Uterus (tissue), 2 donors: ENCODE measurements at regions not wholly inside any gene's neighbourhood (a gene's known extent, or its start where the extent isn't known, plus 50 kb on each side); places are given as distances from the start of the nearest gene placed in this dataset.

Experiments used
- POLR2A ChIP-seq, 2 donors: fragments of 450-650 bp; IDR thresholded peaks; one replicate each; pipeline ENCODE4 v1.6.1; 2016; ENCODE audit warnings: antibody characterized with exemption in 2 of 2, mild to moderate bottlenecking in 1 of 2, moderate library complexity in 1 of 2
- TF ChIP-seq, protein P1 (sequence below), 4 experiments: fragments of 200-600 bp in 2 of 4; fragments of 450-650 bp in 2 of 4; sonication (generic) in 2 of 4; IDR thresholded peaks; one replicate each; pipeline ENCODE4 v1.5.1; 2016 to 2019; ENCODE audit warnings: antibody characterized with exemption in 4 of 4, mild to moderate bottlenecking in 2 of 4, moderate library complexity in 1 of 4

DNA sequence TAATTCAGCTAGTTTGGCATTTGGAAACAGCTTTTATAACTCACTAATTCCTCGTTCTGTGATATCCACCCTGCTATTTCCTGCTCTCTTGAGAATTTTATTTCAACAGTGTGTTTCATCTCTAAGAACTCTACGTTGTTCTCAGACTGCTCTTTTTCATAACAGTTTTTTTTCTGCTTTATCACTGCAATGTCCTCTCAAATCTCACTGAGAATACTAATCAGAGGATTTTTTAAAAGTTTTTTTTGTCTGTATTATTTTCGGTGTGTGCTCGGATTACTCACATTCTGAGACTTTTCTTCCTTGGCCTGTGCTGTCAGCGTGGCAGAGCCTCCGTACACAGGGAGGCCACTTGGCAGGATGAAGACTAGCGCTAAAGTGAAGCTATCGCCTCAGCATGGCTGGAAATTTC is 59.4 kb upstream of the NEO1 start:
- TF ChIP-seq, protein P1, sequence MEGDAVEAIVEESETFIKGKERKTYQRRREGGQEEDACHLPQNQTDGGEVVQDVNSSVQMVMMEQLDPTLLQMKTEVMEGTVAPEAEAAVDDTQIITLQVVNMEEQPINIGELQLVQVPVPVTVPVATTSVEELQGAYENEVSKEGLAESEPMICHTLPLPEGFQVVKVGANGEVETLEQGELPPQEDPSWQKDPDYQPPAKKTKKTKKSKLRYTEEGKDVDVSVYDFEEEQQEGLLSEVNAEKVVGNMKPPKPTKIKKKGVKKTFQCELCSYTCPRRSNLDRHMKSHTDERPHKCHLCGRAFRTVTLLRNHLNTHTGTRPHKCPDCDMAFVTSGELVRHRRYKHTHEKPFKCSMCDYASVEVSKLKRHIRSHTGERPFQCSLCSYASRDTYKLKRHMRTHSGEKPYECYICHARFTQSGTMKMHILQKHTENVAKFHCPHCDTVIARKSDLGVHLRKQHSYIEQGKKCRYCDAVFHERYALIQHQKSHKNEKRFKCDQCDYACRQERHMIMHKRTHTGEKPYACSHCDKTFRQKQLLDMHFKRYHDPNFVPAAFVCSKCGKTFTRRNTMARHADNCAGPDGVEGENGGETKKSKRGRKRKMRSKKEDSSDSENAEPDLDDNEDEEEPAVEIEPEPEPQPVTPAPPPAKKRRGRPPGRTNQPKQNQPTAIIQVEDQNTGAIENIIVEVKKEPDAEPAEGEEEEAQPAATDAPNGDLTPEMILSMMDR (IDR thresholded peaks at IDR 0.05), result no peak
- TF ChIP-seq POLR2A (IDR thresholded peaks at IDR 0.05), result no peak
